ENCODE measurements at regions not wholly inside any gene's neighbourhood (a gene's known extent, or its start where the extent isn't known, plus 50 kb on each side); places are given as distances from the start of the nearest gene placed in this dataset.

DNA sequence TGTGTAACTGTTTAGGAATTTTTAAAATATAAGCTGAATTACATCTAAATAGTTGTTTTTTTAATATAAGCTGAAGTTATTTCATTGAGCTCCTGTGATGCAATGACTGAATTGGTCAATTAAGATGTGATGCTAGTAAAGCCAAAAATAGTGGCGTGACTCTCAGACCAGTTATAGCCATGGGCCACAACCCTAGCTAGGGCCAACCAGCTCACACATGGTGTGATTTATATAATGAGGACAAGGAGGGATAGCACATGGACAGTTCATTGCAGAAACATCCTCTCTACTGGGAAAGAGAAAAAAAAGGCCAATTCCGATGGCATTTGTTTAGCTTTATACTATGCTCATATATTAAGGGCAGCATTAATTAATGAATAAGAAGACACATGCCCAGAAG is 119.3 kb upstream of the PROX1 start:
- no peak overlapping the region for H3K27ac ChIP-seq
- H2AFZ ChIP-seq: no peak overlapping the region
- H3K9me3 ChIP-seq (ENCODE audit: low read depth): no peaks in the 10 kb centered on the region
- 6 to 13% methylated on average over 2 of the region's 2 CpGs for WGBS, 2 experiments (ENCODE audit: low coverage in 1 of 2, low lambda C conversion rate in 2 of 2, missing lambda C conversion rate in 2 of 2)
- in situ Hi-C loops (cut with MboI): no loop called here
- H3F3A ChIP-seq (ENCODE audit: insufficient read depth): no peaks in the 10 kb centered on the region
- no peaks in the 10 kb centered on the region for H3K79me2 ChIP-seq (ENCODE audit: insufficient read depth)
- no peak overlapping the region for H3K4me3 ChIP-seq
- no peaks in the 10 kb centered on the region for H3K36me3 ChIP-seq (ENCODE audit: low read depth)
- DNase-seq: no peak
- H3K4me2 ChIP-seq (ENCODE audit: unreplicated experiment): no peak overlapping the region
- H3K4me1 ChIP-seq (ENCODE audit: insufficient read depth): no peaks in the 10 kb centered on the region
- no peaks in the 10 kb centered on the region for H4K20me1 ChIP-seq (ENCODE audit: insufficient read depth)
- no peak for TF ChIP-seq EZH2phosphoT487 (IDR thresholded peaks at IDR 0.05; ENCODE audit: insufficient read depth, low read depth)
- TF ChIP-seq EZH2 (IDR thresholded peaks at IDR 0.05; ENCODE audit: insufficient read depth, poor library complexity, severe bottlenecking): no peak
- H3K9me2 ChIP-seq (ENCODE audit: insufficient read depth): no peaks in the 10 kb centered on the region; the same call in 1 of the 2 replicates
- no peaks in the 10 kb centered on the region for H3K27me3 ChIP-seq (replicated peaks; ENCODE audit: insufficient read depth)
- no peak overlapping the region for H3K9ac ChIP-seq

DNA sequence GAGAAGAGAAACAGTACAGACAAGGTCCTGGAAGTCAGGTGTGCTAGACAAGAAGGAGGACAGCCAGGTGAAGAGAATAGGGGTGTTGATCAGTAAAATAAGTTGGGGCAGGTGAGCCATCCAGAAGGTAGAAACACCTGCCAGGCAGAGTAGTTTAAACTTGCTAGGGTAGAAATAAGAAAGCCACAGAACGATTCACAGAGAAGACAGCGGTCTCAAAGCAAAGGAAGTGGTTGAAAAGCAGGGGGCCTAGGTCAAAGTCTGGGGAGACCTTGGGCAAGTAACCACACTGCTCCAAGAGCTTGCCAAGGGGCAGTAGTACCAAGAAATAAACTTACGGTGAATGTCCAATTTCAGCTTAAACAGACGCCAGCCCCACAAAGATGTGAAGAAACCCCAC is 116.6 kb upstream of the PROX1 start:
- Histone ChIP-seq H3F3A (ENCODE audit: insufficient read depth) (no peaks in the 10 kb centered on the region), H3K9me2 (ENCODE audit: insufficient read depth) (no peaks in the 10 kb centered on the region), H2AFZ (no peak overlapping the region), H3K9me3 (ENCODE audit: low read depth) (no peaks in the 10 kb centered on the region), H3K4me1 (ENCODE audit: insufficient read depth) (no peaks in the 10 kb centered on the region), H3K4me3 (no peak overlapping the region), H3K27ac (no peak overlapping the region), H3K9ac (no peak overlapping the region), H3K79me2 (ENCODE audit: insufficient read depth) (no peaks in the 10 kb centered on the region), H3K4me2 (ENCODE audit: unreplicated experiment) (no peak overlapping the region), H4K20me1 (ENCODE audit: insufficient read depth) (no peaks in the 10 kb centered on the region), H3K27me3 (replicated peaks; ENCODE audit: insufficient read depth) (no peaks in the 10 kb centered on the region), H3K36me3 (ENCODE audit: low read depth) (no peaks in the 10 kb centered on the region)
- 22 to 35% methylated on average over 4 of the region's 4 CpGs for WGBS, 2 experiments (ENCODE audit: low coverage in 1 of 2, low lambda C conversion rate in 2 of 2, missing lambda C conversion rate in 2 of 2)
- in situ Hi-C loops (cut with MboI): no loop called here
- DNase-seq: no peak
- TF ChIP-seq EZH2 (IDR thresholded peaks at IDR 0.05; ENCODE audit: insufficient read depth, poor library complexity, severe bottlenecking) (no peak), EZH2phosphoT487 (IDR thresholded peaks at IDR 0.05; ENCODE audit: insufficient read depth, low read depth) (no peak)

DNA sequence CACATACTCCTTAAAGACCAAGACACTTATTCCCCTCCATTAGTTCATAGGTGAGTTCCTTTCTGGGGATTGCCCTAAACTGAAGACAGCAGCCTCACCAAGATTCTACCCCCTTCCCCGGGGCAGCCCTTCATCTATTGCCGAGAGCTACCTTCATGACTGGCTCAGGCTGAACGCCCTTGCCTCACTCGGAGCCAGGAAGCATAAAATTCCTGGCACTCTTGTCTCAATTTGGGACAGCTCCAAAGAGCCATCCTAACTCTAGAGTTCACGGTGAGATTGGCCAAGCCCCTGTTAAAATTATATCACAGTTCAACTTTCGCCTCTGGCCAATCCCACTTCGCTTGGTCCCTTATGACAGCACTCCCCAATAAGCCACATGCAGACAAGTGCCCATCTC is 113.0 kb upstream of the PROX1 start:
- no peaks in the 10 kb centered on the region for H3K9me2 ChIP-seq (ENCODE audit: insufficient read depth)
- no peak overlapping the region for H3K4me3 ChIP-seq
- no peaks in the 10 kb centered on the region for H3K79me2 ChIP-seq (ENCODE audit: insufficient read depth)
- 34 to 51% methylated on average over 7 of the region's 7 CpGs for WGBS, 2 experiments (ENCODE audit: low coverage in 1 of 2, low lambda C conversion rate in 2 of 2, missing lambda C conversion rate in 2 of 2)
- no peaks in the 10 kb centered on the region for H3K4me1 ChIP-seq (ENCODE audit: insufficient read depth)
- H3K27ac ChIP-seq: no peak overlapping the region
- no peaks in the 10 kb centered on the region for H4K20me1 ChIP-seq (ENCODE audit: insufficient read depth)
- in situ Hi-C loops (cut with MboI): no loop called here
- H3K36me3 ChIP-seq (ENCODE audit: low read depth): no peaks in the 10 kb centered on the region
- H2AFZ ChIP-seq: no peak overlapping the region
- H3K9ac ChIP-seq: no peak overlapping the region
- no peak overlapping the region for H3K4me2 ChIP-seq (ENCODE audit: unreplicated experiment)
- H3K9me3 ChIP-seq (ENCODE audit: low read depth): no peaks in the 10 kb centered on the region
- TF ChIP-seq EZH2 (IDR thresholded peaks at IDR 0.05; ENCODE audit: insufficient read depth, poor library complexity, severe bottlenecking) (no peak), EZH2phosphoT487 (IDR thresholded peaks at IDR 0.05; ENCODE audit: insufficient read depth, low read depth) (no peak)
- H3K27me3 ChIP-seq (replicated peaks; ENCODE audit: insufficient read depth): no peaks in the 10 kb centered on the region
- H3F3A ChIP-seq (ENCODE audit: insufficient read depth): no peaks in the 10 kb centered on the region
- DNase-seq: no peak

DNA sequence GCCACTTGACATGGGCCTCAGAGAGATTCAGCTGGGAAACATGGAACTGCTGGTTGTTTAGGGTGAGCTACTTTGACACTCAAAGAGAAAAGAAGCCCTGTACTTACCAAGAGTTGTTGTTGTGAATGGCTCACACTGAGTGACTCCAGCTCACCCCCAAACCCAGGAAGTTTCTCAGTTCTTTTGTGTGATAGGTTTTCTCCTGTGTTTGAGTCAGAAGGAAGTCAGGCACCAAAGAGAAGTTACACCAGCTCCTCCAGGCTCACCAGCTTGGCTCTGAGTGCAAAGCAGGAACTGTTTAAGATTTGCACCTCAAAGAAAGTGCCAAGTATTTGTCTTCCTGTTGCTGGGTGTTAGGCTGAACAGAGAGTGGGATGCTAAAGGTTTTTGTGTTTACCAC is 111.2 kb upstream of the PROX1 start:
- Histone ChIP-seq H3K27ac (no peak overlapping the region), H3K79me2 (ENCODE audit: insufficient read depth) (no peaks in the 10 kb centered on the region), H3F3A (ENCODE audit: insufficient read depth) (no peaks in the 10 kb centered on the region), H3K9ac (no peak overlapping the region), H3K4me3 (no peak overlapping the region), H4K20me1 (ENCODE audit: insufficient read depth) (no peaks in the 10 kb centered on the region), H3K4me1 (ENCODE audit: insufficient read depth) (no peaks in the 10 kb centered on the region), H2AFZ (no peak overlapping the region), H3K4me2 (ENCODE audit: unreplicated experiment) (no peak overlapping the region), H3K36me3 (ENCODE audit: low read depth) (no peaks in the 10 kb centered on the region), H3K27me3 (replicated peaks; ENCODE audit: insufficient read depth) (no peaks in the 10 kb centered on the region), H3K9me3 (ENCODE audit: low read depth) (no peaks in the 10 kb centered on the region), H3K9me2 (ENCODE audit: insufficient read depth) (no peaks in the 10 kb centered on the region)
- DNase-seq: no peak
- in situ Hi-C loops (cut with MboI): no loop called here
- TF ChIP-seq EZH2 (IDR thresholded peaks at IDR 0.05; ENCODE audit: insufficient read depth, poor library complexity, severe bottlenecking) (no peak), EZH2phosphoT487 (IDR thresholded peaks at IDR 0.05; ENCODE audit: insufficient read depth, low read depth) (no peak)

DNA sequence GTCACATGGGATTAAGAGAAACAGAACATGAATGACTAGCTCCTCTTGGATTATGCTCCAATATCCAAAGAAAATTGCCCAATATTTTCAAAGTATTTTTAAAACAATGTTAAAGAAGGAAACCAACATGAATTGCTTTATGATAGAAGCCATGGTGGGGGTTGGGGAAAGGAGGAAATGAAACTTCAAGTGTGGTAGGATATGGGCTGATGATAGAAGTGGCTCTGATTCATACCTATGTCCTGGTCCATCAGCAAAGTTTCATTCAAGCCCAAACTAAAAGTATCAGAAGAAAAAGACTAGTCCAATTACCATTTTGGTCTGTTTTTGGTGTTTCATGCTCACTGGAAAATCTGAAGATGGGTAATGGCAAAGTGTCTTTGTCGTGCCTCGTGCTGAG is 104.2 kb upstream of the PROX1 start:
- no peaks in the 10 kb centered on the region for H3K27me3 ChIP-seq (replicated peaks; ENCODE audit: insufficient read depth)
- H3F3A ChIP-seq (ENCODE audit: insufficient read depth): no peaks in the 10 kb centered on the region
- no peak overlapping the region for H3K4me3 ChIP-seq
- WGBS, 2 experiments (ENCODE audit: low coverage in 1 of 2, low lambda C conversion rate in 2 of 2, missing lambda C conversion rate in 2 of 2): 17 to 29% methylated on average over 2 of the region's 2 CpGs
- H3K36me3 ChIP-seq (ENCODE audit: low read depth): no peaks in the 10 kb centered on the region
- no peak for DNase-seq
- no peak overlapping the region for H2AFZ ChIP-seq
- H3K9me3 ChIP-seq (ENCODE audit: low read depth): no peaks in the 10 kb centered on the region
- H3K79me2 ChIP-seq (ENCODE audit: insufficient read depth): no peaks in the 10 kb centered on the region
- no peaks in the 10 kb centered on the region for H4K20me1 ChIP-seq (ENCODE audit: insufficient read depth)
- in situ Hi-C loops (cut with MboI): no loop called here
- TF ChIP-seq EZH2phosphoT487 (IDR thresholded peaks at IDR 0.05; ENCODE audit: insufficient read depth, low read depth) (no peak), EZH2 (IDR thresholded peaks at IDR 0.05; ENCODE audit: insufficient read depth, poor library complexity, severe bottlenecking) (no peak)
- no peaks in the 10 kb centered on the region for H3K4me1 ChIP-seq (ENCODE audit: insufficient read depth)
- no peak overlapping the region for H3K27ac ChIP-seq
- no peak overlapping the region for H3K9ac ChIP-seq
- no peak overlapping the region for H3K4me2 ChIP-seq (ENCODE audit: unreplicated experiment)
- no peaks in the 10 kb centered on the region for H3K9me2 ChIP-seq (ENCODE audit: insufficient read depth)

Measured in GM23248 (cell line).